GM23248 (cell line): ENCODE measurements at regions not wholly inside any gene's neighbourhood (a gene's known extent, or its start where the extent isn't known, plus 50 kb on each side); places are given as distances from the start of the nearest gene placed in this dataset.

ENCODE experiments used
- DNase-seq: peaks from one replicate; pipeline ENCODE4 v3.0.0-alpha.2; 2015
- H2AFZ ChIP-seq: fragments of 200-600 bp; sonication (generic); 2 replicates; pipeline ENCODE4 v1.6.1; 2016; ENCODE audit warnings: antibody characterized with exemption
- H3F3A ChIP-seq: fragments of 200-600 bp; sonication (generic); 2 replicates; pipeline ENCODE4 v1.6.1; 2016; ENCODE audit warnings: mild to moderate bottlenecking, antibody characterized with exemption, mixed run types; ENCODE audit not compliant: insufficient read depth
- H3K27ac ChIP-seq: fragments of 200-600 bp; sonication (generic); 2 replicates; pipeline ENCODE4 v1.5.1; 2016; ENCODE audit warnings: mild to moderate bottlenecking
- H3K27me3 ChIP-seq: fragments of 200-600 bp; sonication (generic); replicated peaks from 2 replicates; pipeline ENCODE4 v1.6.1; 2016; ENCODE audit warnings: mild to moderate bottlenecking; ENCODE audit not compliant: insufficient read depth
- H3K36me3 ChIP-seq: fragments of 200-600 bp; sonication (generic); 2 replicates; pipeline ENCODE4 v1.6.1; 2016; ENCODE audit warnings: low read depth, mild to moderate bottlenecking
- H3K4me1 ChIP-seq: fragments of 200-600 bp; sonication (generic); 2 replicates; pipeline ENCODE4 v1.6.1; 2016; ENCODE audit warnings: mild to moderate bottlenecking; ENCODE audit not compliant: insufficient read depth
- H3K4me2 ChIP-seq: fragments of 200-600 bp; sonication (generic); one replicate; pipeline ENCODE4 v1.6.1; 2016; ENCODE audit warnings: mild to moderate bottlenecking; ENCODE audit not compliant: unreplicated experiment
- H3K4me3 ChIP-seq: fragments of 200-600 bp; sonication (generic); 2 replicates; pipeline ENCODE4 v1.5.1; 2016; ENCODE audit warnings: mild to moderate bottlenecking
- H3K79me2 ChIP-seq: fragments of 200-600 bp; sonication (generic); 2 replicates; pipeline ENCODE4 v1.6.1; 2016; ENCODE audit warnings: mild to moderate bottlenecking; ENCODE audit not compliant: insufficient read depth
- H3K9ac ChIP-seq: fragments of 200-600 bp; sonication (generic); 2 replicates; pipeline ENCODE4 v1.6.1; 2016; ENCODE audit warnings: mild to moderate bottlenecking
- H3K9me2 ChIP-seq: fragments of 200-600 bp; sonication (generic); 2 replicates; pipeline ENCODE4 v1.6.1; 2016; ENCODE audit warnings: mixed run types, mild to moderate bottlenecking, moderate library complexity; ENCODE audit not compliant: insufficient read depth
- H3K9me3 ChIP-seq: fragments of 200-600 bp; sonication (generic); one replicate; pipeline ENCODE4 v1.6.1; 2017; ENCODE audit warnings: low read depth
- H4K20me1 ChIP-seq: fragments of 200-600 bp; sonication (generic); 2 replicates; pipeline ENCODE4 v1.6.0; 2016; ENCODE audit not compliant: insufficient read depth
- EZH2 ChIP-seq: fragments of 200-600 bp; sonication (generic); IDR thresholded peaks from 2 replicates; pipeline ENCODE4 v1.6.1; 2018; ENCODE audit warnings: antibody characterized with exemption, mild to moderate bottlenecking; ENCODE audit not compliant: insufficient read depth, poor library complexity, severe bottlenecking
- EZH2phosphoT487 ChIP-seq: fragments of 200-600 bp; sonication (generic); IDR thresholded peaks from 2 replicates; pipeline ENCODE4 v1.6.1; 2018; ENCODE audit warnings: antibody characterized with exemption, moderate library complexity, mild to moderate bottlenecking, low read depth; ENCODE audit not compliant: insufficient read depth
- WGBS, 2 experiments: methylation state at CpG; one replicate each; pipeline ENCODE4 v1.1.6; 2015 to 2017; ENCODE audit warnings: low lambda C conversion rate in 2 of 2, low coverage in 1 of 2; ENCODE audit errors: missing lambda C conversion rate in 2 of 2; 5-methylcytosine and 5-hydroxymethylcytosine counted together
- in situ Hi-C: fragments of 300-500 bp; cut with MboI; formaldehyde crosslinking; loops from 2 replicates; pipeline ENCODE4 v1.15.0; 2020

DNA sequence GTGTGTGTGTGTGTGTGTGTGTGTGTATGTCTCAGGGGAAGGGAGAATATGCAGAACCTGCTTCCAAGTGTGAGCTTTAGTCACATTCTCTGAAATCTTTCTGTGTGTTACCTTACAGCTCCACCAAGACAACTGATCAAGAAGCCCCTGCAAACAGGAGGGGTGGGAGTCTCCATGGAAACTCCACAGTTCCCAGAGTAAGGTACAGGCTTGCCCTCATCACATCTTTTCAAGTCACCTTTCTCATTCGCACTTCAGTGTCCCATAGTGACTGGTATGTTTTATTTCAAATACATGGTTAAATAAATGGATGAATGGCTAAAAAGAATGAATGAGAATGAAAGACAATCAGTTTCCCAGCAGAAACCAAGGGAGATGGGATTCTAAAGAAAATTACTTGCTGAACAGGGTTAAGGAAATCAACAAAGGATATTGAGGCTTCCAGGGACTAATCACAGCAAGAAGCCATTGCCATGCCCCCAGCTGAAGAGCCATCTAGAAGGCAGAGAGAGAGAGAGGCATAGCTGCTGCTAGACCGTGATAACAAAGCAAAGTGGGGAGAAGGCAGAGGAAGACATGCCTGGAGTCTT is 987.2 kb upstream of the CELF4 start:
- no peak for DNase-seq
- no peak overlapping the region for H3K4me3 ChIP-seq
- H3K79me2 ChIP-seq: no peaks in the 10 kb centered on the region
- H3K9me3 ChIP-seq: no peaks in the 10 kb centered on the region
- 25 to 33% methylated on average over 2 of the region's 2 CpGs for WGBS, 2 experiments
- no peaks in the 10 kb centered on the region for H3F3A ChIP-seq
- in situ Hi-C loops: no loop called here
- H3K4me1 ChIP-seq: no peaks in the 10 kb centered on the region
- H3K9me2 ChIP-seq: no peaks in the 10 kb centered on the region
- no peaks in the 10 kb centered on the region for H3K27me3 ChIP-seq
- no peaks in the 10 kb centered on the region for H3K36me3 ChIP-seq
- H4K20me1 ChIP-seq: no peaks in the 10 kb centered on the region
- H2AFZ ChIP-seq: no peak overlapping the region
- no peak for TF ChIP-seq EZH2
- TF ChIP-seq EZH2phosphoT487: no peak
- no peak overlapping the region for H3K4me2 ChIP-seq
- H3K9ac ChIP-seq: no peak overlapping the region
- no peak overlapping the region for H3K27ac ChIP-seq

DNA sequence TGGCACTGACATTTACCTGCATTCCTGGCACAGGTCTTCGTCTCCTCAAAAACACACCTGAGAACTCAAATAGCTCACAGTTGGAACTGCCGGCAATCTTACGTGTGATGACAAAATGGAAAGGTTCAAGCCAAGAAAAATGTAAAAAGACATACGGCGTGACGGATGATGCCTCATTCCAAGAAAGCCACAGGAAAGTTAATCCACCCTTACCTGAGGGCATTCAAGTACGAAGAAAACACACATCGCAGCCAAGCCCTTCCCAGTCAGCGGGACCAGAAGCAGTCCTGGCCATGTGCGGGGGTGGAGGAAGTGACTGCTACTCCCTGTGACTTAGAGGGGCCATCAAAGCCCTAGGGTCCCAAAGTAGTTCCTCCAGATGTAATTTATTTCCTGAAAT is 986.3 kb upstream of the CELF4 start:
- in situ Hi-C loops: no loop called here
- WGBS, 2 experiments: 18 to 26% methylated on average over 10 of the region's 10 CpGs
- no peak overlapping the region for H2AFZ ChIP-seq
- no peak overlapping the region for H3K4me3 ChIP-seq
- H3K36me3 ChIP-seq: no peaks in the 10 kb centered on the region
- no peak for DNase-seq
- no peaks in the 10 kb centered on the region for H3K9me2 ChIP-seq
- no peak overlapping the region for H3K9ac ChIP-seq
- no peak overlapping the region for H3K27ac ChIP-seq
- no peaks in the 10 kb centered on the region for H3K4me1 ChIP-seq
- TF ChIP-seq EZH2phosphoT487 (no peak), EZH2 (no peak)
- no peaks in the 10 kb centered on the region for H3F3A ChIP-seq
- no peak overlapping the region for H3K4me2 ChIP-seq
- no peaks in the 10 kb centered on the region for H3K9me3 ChIP-seq
- H4K20me1 ChIP-seq: no peaks in the 10 kb centered on the region
- no peaks in the 10 kb centered on the region for H3K27me3 ChIP-seq
- H3K79me2 ChIP-seq: no peaks in the 10 kb centered on the region

DNA sequence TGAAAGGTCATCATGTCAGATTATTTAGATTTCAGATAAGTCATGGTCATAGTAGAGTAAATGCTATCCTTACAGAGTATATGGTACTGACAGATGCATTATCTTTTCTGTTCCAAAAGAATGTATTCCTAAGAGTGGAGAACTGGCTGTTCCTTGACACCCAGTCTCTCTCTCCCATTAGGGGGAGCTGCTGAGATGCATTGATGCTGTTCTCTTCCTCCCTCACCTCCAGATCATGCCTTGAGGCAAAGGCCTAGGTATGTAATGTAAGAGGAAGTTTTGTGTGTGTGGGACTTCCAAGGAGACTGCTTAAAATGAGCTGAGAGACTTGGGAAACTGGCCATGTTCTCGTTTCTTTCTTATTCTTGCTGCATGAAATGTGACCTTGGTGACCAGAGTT is 979.5 kb upstream of the CELF4 start:
- no peak overlapping the region for H3K4me2 ChIP-seq
- no peaks in the 10 kb centered on the region for H3K79me2 ChIP-seq
- TF ChIP-seq EZH2 (no peak), EZH2phosphoT487 (no peak)
- WGBS, 2 experiments: 0 to 5% methylated on average over 1 of the region's 1 CpG
- no peak overlapping the region for H3K9ac ChIP-seq
- no peaks in the 10 kb centered on the region for H3K9me2 ChIP-seq
- no peaks in the 10 kb centered on the region for H3K36me3 ChIP-seq
- H3K27ac ChIP-seq: no peak overlapping the region
- in situ Hi-C loops: no loop called here
- no peaks in the 10 kb centered on the region for H3K9me3 ChIP-seq
- H4K20me1 ChIP-seq: no peaks in the 10 kb centered on the region
- H3K4me1 ChIP-seq: no peaks in the 10 kb centered on the region
- H3K4me3 ChIP-seq: no peak overlapping the region
- H2AFZ ChIP-seq: no peak overlapping the region
- H3F3A ChIP-seq: no peaks in the 10 kb centered on the region
- H3K27me3 ChIP-seq: no peaks in the 10 kb centered on the region
- DNase-seq: no peak

DNA sequence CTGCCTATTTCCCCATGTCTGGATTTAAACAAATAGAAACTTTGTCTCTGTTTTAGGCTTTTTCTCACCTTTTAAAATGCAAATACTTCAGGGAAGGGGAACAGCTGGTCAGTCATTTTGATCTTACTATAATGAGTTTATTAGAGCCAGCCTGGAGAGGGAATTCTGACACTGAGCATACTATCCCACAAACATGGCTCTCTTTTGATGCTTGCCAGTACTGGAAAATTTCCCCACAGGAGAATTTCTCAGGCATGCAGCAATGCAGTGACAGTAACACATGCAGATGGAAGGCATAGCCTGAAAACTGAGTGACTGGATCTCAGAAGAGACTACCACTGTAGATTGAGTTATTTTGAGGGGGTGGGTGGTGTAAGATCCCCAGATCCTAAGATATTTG is 974.3 kb upstream of the CELF4 start:
- Histone ChIP-seq H3K4me1 (no peaks in the 10 kb centered on the region), H4K20me1 (no peaks in the 10 kb centered on the region), H3K9me3 (no peaks in the 10 kb centered on the region), H3K27ac (no peak overlapping the region), H3F3A (no peaks in the 10 kb centered on the region), H3K36me3 (no peaks in the 10 kb centered on the region), H3K9me2 (no peaks in the 10 kb centered on the region), H3K79me2 (no peaks in the 10 kb centered on the region), H3K4me3 (no peak overlapping the region), H3K27me3 (no peaks in the 10 kb centered on the region), H2AFZ (no peak overlapping the region), H3K4me2 (no peak overlapping the region), H3K9ac (no peak overlapping the region)
- in situ Hi-C loops: no loop called here
- DNase-seq: no peak
- no peak for TF ChIP-seq EZH2phosphoT487
- no peak for TF ChIP-seq EZH2

DNA sequence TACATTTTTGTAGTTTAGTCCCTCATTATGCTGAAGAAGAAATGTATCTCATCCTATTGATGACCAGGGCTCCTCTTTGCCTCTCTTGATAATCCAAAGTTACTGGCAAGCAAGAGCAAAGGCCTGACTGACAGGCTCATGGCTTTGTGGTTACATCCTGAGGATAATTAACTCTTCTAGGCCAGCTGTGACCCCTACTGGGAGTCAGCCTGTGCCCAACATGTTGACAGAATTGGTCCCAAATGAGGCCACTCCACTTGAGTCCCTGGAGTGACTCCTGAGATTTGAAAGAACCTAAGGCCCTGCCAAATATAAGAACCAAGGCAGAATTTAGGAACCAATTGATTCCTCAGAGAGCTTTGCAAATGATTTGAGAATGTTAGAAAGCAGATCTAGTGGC is 973.8 kb upstream of the CELF4 start:
- H3K9me3 ChIP-seq: no peaks in the 10 kb centered on the region
- in situ Hi-C loops: no loop called here
- DNase-seq: no peak

More for the DNA sequence above, 973.8 kb upstream of the CELF4 start:
- Histone ChIP-seq H4K20me1 (no peaks in the 10 kb centered on the region), H3K4me2 (no peak overlapping the region), H3K9ac (no peak overlapping the region), H3F3A (no peaks in the 10 kb centered on the region), H2AFZ (no peak overlapping the region), H3K4me3 (no peak overlapping the region), H3K27me3 (no peaks in the 10 kb centered on the region), H3K79me2 (no peaks in the 10 kb centered on the region), H3K4me1 (no peaks in the 10 kb centered on the region), H3K36me3 (no peaks in the 10 kb centered on the region), H3K9me2 (no peaks in the 10 kb centered on the region), H3K27ac (no peak overlapping the region)
- TF ChIP-seq EZH2phosphoT487: no peak
- no peak for TF ChIP-seq EZH2
